Neural progenitor cell (in vitro differentiated cells): ENCODE measurements at regions not wholly inside any gene's neighbourhood (a gene's known extent, or its start where the extent isn't known, plus 50 kb on each side); places are given as distances from the start of the nearest gene placed in this dataset.

Experiments
- DNase-seq: peaks from one replicate; pipeline ENCODE4 v3.0.0-alpha.2; 2016; ENCODE audit warnings: low spot score
- H2AFZ ChIP-seq: fragments of 200-600 bp; sonication (generic); replicated peaks from 2 replicates; pipeline ENCODE4 v1.6.1; 2016; ENCODE audit warnings: antibody characterized with exemption
- H3F3A ChIP-seq: fragments of 200-600 bp; sonication (generic); 2 replicates; pipeline ENCODE4 v1.6.1; 2016; ENCODE audit warnings: antibody characterized with exemption, low read depth
- H3K27ac ChIP-seq: fragments of 200-600 bp; sonication (generic); 2 replicates; pipeline ENCODE4 v1.5.1; 2016; ENCODE audit warnings: mild to moderate bottlenecking
- H3K27me3 ChIP-seq: fragments of 200-600 bp; sonication (generic); 2 replicates; pipeline ENCODE4 v1.6.1; 2016; ENCODE audit warnings: mild to moderate bottlenecking, moderate library complexity
- H3K36me3 ChIP-seq: fragments of 200-600 bp; sonication (generic); 2 replicates; pipeline ENCODE4 v1.5.1; 2016
- H3K4me1 ChIP-seq: fragments of 200-600 bp; sonication (generic); 2 replicates; pipeline ENCODE4 v1.6.1; 2016; ENCODE audit warnings: mixed run types
- H3K4me2 ChIP-seq: fragments of 200-600 bp; sonication (generic); 2 replicates; pipeline ENCODE4 v1.6.1; 2016
- H3K4me3 ChIP-seq: fragments of 200-600 bp; sonication (generic); 2 replicates; pipeline ENCODE4 v1.5.1; 2016
- H3K79me2 ChIP-seq: fragments of 200-600 bp; sonication (generic); 2 replicates; pipeline ENCODE4 v1.6.1; 2016; ENCODE audit warnings: low read depth
- H3K9ac ChIP-seq: fragments of 200-600 bp; sonication (generic); 2 replicates; pipeline ENCODE4 v1.6.1; 2016
- H3K9me3 ChIP-seq: fragments of 200-600 bp; sonication (generic); 2 replicates; pipeline ENCODE4 v1.5.1; 2016; ENCODE audit warnings: low read depth
- H4K20me1 ChIP-seq: fragments of 200-600 bp; sonication (generic); 2 replicates; pipeline ENCODE4 v1.6.1; 2016; ENCODE audit warnings: low read depth
- H3K27ac Mint-ChIP-seq: 3 replicates; pipeline ENCODE4 v1.8.0; 2021; ENCODE audit warnings: mixed read lengths
- H3K27me3 Mint-ChIP-seq: 2 replicates; pipeline ENCODE4 v1.8.0; 2022; ENCODE audit warnings: low read depth, mild to moderate bottlenecking, inconsistent platforms, moderate library complexity, mixed read lengths; ENCODE audit not compliant: insufficient read depth
- H3K36me3 Mint-ChIP-seq: 3 replicates; pipeline ENCODE4 v1.8.0; 2021; ENCODE audit warnings: mixed read lengths
- H3K4me1 Mint-ChIP-seq: 3 replicates; pipeline ENCODE4 v1.8.0; 2021; ENCODE audit warnings: mixed read lengths
- H3K4me3 Mint-ChIP-seq: 3 replicates; pipeline ENCODE4 v1.8.0; 2021; ENCODE audit warnings: mild to moderate bottlenecking, moderate library complexity, mixed read lengths
- H3K9me3 Mint-ChIP-seq: 3 replicates; pipeline ENCODE4 v1.8.0; 2020; ENCODE audit warnings: mixed read lengths
- CTCF ChIP-seq: fragments of 200-600 bp; sonication (generic); IDR thresholded peaks from 2 replicates; pipeline ENCODE4 v1.5.1; 2017; ENCODE audit warnings: antibody characterized with exemption, mild to moderate bottlenecking
- EZH2 ChIP-seq: fragments of 200-600 bp; sonication (generic); IDR thresholded peaks from 2 replicates; pipeline ENCODE4 v1.6.1; 2017; ENCODE audit warnings: antibody characterized with exemption, mild to moderate bottlenecking, moderate library complexity
- EZH2phosphoT487 ChIP-seq: fragments of 200-600 bp; sonication (generic); IDR thresholded peaks from 2 replicates; pipeline ENCODE4 v1.6.1; 2017; ENCODE audit warnings: antibody characterized with exemption

- TF ChIP-seq EZH2phosphoT487 (no peak), CTCF (no peak)
- H3K4me1 ChIP-seq, result no peaks in the 10 kb centered on the region
- no peaks in the 10 kb centered on the region for H3K27me3 Mint-ChIP-seq
- H3K27ac ChIP-seq, result no peak overlapping the region
- no peak overlapping the region for H3K27ac Mint-ChIP-seq
- H3K36me3 Mint-ChIP-seq, result no peaks in the 10 kb centered on the region
- no peak overlapping the region for H2AFZ ChIP-seq
- no peaks in the 10 kb centered on the region for H3F3A ChIP-seq
- no peak overlapping the region for H3K4me3 ChIP-seq
- no peak overlapping the region for H3K4me3 Mint-ChIP-seq
- no peak for DNase-seq
- no peaks in the 10 kb centered on the region for H3K27me3 ChIP-seq
- H3K9ac ChIP-seq, result no peak overlapping the region
- H3K4me1 Mint-ChIP-seq, result no peaks in the 10 kb centered on the region
- H3K4me2 ChIP-seq, result no peak overlapping the region
- no peaks in the 10 kb centered on the region for H4K20me1 ChIP-seq
- H3K36me3 ChIP-seq, result no peaks in the 10 kb centered on the region
- H3K9me3 ChIP-seq, result no peaks in the 10 kb centered on the region
- no peaks in the 10 kb centered on the region for H3K79me2 ChIP-seq
- no peaks in the 10 kb centered on the region for H3K9me3 Mint-ChIP-seq
Measured at GRCh38 chr12:70121562-70121961, 121.7 kb upstream of the CNOT2 start.

- no peaks in the 10 kb centered on the region for H3K9me3 Mint-ChIP-seq
- H3K79me2 ChIP-seq, result no peaks in the 10 kb centered on the region
- H3K4me3 Mint-ChIP-seq, result no peak overlapping the region
- no peak for TF ChIP-seq CTCF
- no peaks in the 10 kb centered on the region for H3K36me3 Mint-ChIP-seq
- H3K27me3 ChIP-seq, result no peaks in the 10 kb centered on the region
- H3K4me1 ChIP-seq, result no peaks in the 10 kb centered on the region
- no peaks in the 10 kb centered on the region for H3K4me1 Mint-ChIP-seq
- no peaks in the 10 kb centered on the region for H3F3A ChIP-seq
- H2AFZ ChIP-seq, result no peak overlapping the region
- no peak overlapping the region for H3K27ac ChIP-seq
- no peak overlapping the region for H3K9ac ChIP-seq
- no peaks in the 10 kb centered on the region for H3K9me3 ChIP-seq
- H3K27me3 Mint-ChIP-seq, result no peaks in the 10 kb centered on the region
- H3K27ac Mint-ChIP-seq, result no peak overlapping the region
- DNase-seq, result no peak
- H4K20me1 ChIP-seq, result no peaks in the 10 kb centered on the region
- no peaks in the 10 kb centered on the region for H3K36me3 ChIP-seq
- no peak overlapping the region for H3K4me3 ChIP-seq
- no peak overlapping the region for H3K4me2 ChIP-seq
Measured at GRCh38 chr12:70122804-70123203, 120.4 kb upstream of the CNOT2 start.

- DNase-seq, result no peak
- H3K9ac ChIP-seq, result no peak overlapping the region
- H3F3A ChIP-seq, result no peaks in the 10 kb centered on the region
- H3K4me1 ChIP-seq, result no peaks in the 10 kb centered on the region
- Mint-ChIP-seq H3K27ac (no peak overlapping the region), H3K36me3 (no peaks in the 10 kb centered on the region), H3K27me3 (no peaks in the 10 kb centered on the region), H3K4me3 (no peak overlapping the region), H3K9me3 (peaks cover 10% of the 10 kb centered on the region), H3K4me1 (no peaks in the 10 kb centered on the region)
- no peaks in the 10 kb centered on the region for H3K36me3 ChIP-seq
- peaks cover 6% of the 10 kb centered on the region for H3K9me3 ChIP-seq
- H2AFZ ChIP-seq, result no peak overlapping the region
- no peaks in the 10 kb centered on the region for H3K79me2 ChIP-seq
- no peaks in the 10 kb centered on the region for H3K27me3 ChIP-seq
- H3K27ac ChIP-seq, result no peak overlapping the region
- H3K4me2 ChIP-seq, result no peak overlapping the region
- no peak overlapping the region for H3K4me3 ChIP-seq
- H4K20me1 ChIP-seq, result no peaks in the 10 kb centered on the region
- TF ChIP-seq EZH2, result no peak
- TF ChIP-seq CTCF, result no peak
- TF ChIP-seq EZH2phosphoT487, result no peak
Measured at GRCh38 chr12:70149013-70149412, 94.2 kb upstream of the CNOT2 start.

- no peaks in the 10 kb centered on the region for H3K79me2 ChIP-seq
- no peak overlapping the region for H3K4me2 ChIP-seq
- H3K36me3 Mint-ChIP-seq, result no peaks in the 10 kb centered on the region
- H3K4me3 Mint-ChIP-seq, result no peak overlapping the region
- DNase-seq, result no peak
- peaks cover 15% of the 10 kb centered on the region for H3K9me3 Mint-ChIP-seq
- no peak overlapping the region for H3K27ac ChIP-seq
- no peaks in the 10 kb centered on the region for H3F3A ChIP-seq
- no peaks in the 10 kb centered on the region for H3K27me3 ChIP-seq
- no peaks in the 10 kb centered on the region for H3K4me1 Mint-ChIP-seq
- H3K4me3 ChIP-seq, result no peak overlapping the region
- H3K9ac ChIP-seq, result no peak overlapping the region
- H3K4me1 ChIP-seq, result no peaks in the 10 kb centered on the region
- no peaks in the 10 kb centered on the region for H4K20me1 ChIP-seq
- H3K27me3 Mint-ChIP-seq, result no peaks in the 10 kb centered on the region
- H2AFZ ChIP-seq, result no peak overlapping the region
- H3K27ac Mint-ChIP-seq, result no peak overlapping the region
- no peaks in the 10 kb centered on the region for H3K36me3 ChIP-seq
- peaks cover 12% of the 10 kb centered on the region for H3K9me3 ChIP-seq
- TF ChIP-seq EZH2 (no peak), CTCF (no peak), EZH2phosphoT487 (no peak)
Measured at GRCh38 chr12:70149665-70150064, 93.6 kb upstream of the CNOT2 start.
